ENCODE measurements at regions not wholly inside any gene's neighbourhood (a gene's known extent, or its start where the extent isn't known, plus 50 kb on each side); places are given as distances from the start of the nearest gene placed in this dataset.

GRCh38 chr6:159099276-159099675 is 54.5 kb upstream of the TAGAP start:
- DNase-seq, result no peak

DNA sequence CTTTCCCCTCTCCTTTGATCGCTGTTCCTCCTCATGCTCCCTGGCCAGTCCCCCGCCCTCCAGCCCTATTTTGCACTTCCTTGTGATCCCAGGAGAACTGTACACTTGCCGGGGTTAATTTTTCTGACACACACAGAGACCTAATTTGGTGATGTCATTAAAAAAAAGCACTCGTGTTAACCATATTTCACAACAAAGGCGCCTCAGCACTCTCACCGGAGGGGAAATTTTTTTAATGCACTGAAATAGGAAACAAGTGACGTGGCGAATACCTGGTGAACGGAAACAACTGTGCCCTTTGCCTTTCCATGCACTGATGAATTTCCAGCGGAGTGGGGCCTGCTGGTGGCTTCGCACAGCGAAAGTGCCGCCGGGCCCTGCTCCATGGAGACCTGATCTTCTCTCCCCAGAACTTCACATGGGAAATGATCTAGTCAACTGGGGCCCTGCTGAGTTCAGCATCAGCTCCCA is 53.9 kb upstream of the TAGAP start:
- peak in 3 of 4 experiments; percentile 17 to 29 (median 28) for DNase-seq

- DNase-seq, result no peak
These were observed 52.5 kb upstream of the TAGAP start for GRCh38 chr6:159097256-159097655.

DNA sequence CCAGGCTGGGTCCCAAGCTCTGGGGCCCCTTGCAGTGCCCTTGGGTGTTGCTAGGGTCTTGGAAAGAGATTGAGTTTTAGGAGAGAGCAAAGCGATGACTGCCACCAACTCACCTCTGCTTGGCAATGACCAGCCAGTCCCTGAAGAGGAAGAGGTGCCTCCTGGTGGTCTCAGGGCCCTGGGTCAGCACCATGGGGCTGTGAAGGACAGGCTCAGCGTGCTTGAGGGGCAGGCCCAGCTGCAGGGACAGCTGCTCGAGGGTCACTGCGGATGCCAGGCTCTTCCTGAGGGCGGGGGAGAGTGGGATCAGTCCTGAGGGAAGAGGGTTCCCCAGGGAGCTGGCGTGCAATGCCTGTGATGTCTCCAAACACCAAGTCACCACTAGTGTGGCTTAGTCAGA is 50.8 kb upstream of the TAGAP start:
- no peak for DNase-seq

DNA sequence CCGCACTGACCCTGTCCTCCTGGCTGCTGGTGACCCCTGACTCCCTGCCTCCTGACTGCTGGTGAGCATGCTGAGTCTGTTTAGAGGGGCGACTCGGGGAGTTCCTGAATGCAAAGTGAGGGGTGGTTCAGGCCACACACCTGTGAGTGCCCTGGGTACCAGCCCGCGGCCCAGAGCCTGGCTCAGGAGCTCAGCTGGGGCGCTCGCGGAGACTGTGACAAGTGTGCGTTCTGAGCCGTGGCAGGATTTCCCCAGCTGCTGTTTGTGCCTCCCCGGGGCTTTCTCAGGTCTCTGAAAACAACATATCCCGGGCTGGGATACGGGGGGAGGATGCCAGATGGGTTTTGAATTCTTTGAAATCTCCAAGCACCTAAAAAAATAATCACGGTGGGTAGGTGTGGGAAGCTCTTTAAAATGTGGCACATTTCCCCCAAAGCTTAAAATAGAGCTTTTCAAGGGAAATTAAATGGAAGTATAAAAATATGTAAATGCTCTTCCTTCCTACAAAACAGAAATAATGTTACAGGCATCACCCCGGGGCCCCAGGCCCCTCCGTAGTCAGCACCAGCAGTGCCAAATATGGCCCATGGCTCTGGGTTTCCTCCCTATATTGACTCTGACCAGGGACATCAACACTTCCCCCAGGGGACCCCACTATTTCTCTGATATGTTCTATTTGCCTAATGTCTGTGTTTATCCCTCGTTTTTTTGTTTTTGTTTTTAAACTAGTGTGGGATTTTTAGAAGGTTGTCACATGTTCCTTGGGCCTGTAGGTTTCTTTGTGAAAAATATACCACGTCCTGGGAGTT is 49.9 kb upstream of the TAGAP start:
- peak in 3 of 4 experiments; percentile 5 to 26 (median 23) for DNase-seq
